ENCODE measurements at regions not wholly inside any gene's neighbourhood (a gene's known extent, or its start where the extent isn't known, plus 50 kb on each side); places are given as distances from the start of the nearest gene placed in this dataset.
A peak's percentile ranks its signal among the peaks of the same experiment; 100 is the strongest.
"Not testable (repeated sequence)": the region's sequence is repeated elsewhere in the genome, so short reads cannot be mapped to it uniquely, and the experiment has no call there.

DNA sequence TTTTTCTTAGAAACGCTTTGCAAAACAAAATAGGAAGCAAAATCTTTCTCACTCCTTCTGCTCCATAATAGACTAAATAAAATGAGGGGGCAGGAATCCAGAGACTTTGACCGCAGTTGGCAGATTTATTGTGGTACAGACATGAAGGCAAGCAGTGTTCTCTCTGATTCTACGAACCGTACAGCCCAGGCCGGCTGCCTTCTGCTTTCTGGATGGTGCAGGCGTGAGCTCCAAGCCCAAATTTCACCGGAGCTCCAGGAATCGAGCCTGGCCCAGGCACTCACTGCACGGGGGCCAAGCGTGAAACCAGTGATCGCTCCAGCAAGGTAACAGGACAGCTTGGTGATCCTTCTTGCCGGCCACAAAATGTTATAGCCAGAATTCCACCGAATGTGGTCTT is 202.9 kb downstream of the GOLGA6L6 start:
- H3K9me2 ChIP-seq; H3K36me3 ChIP-seq (replicated peaks in 1 of 2; ENCODE audit: control insufficient read depth in 1 of 2, insufficient read depth in 2 of 2, low read length in 1 of 2); H3K9me3 ChIP-seq; H2AFZ ChIP-seq (ENCODE audit: low read depth); H3K4me1 ChIP-seq (ENCODE audit: control insufficient read depth in 1 of 2, insufficient read depth in 2 of 2, low read depth in 1 of 2, low read length in 1 of 2); H3F3A ChIP-seq (replicated peaks; ENCODE audit: insufficient read depth); H3K27ac ChIP-seq (ENCODE audit: low read depth in 2 of 2, low read length in 1 of 2); H3K9ac ChIP-seq; H3K27me3 ChIP-seq (ENCODE audit: insufficient read depth); CTCF ChIA-PET; DNase-seq; H4K20me1 ChIP-seq (ENCODE audit: insufficient read depth); POLR2A ChIA-PET; H3K79me2 ChIP-seq (ENCODE audit: insufficient read depth); H3K4me3 ChIP-seq (ENCODE audit: low read depth in 2 of 2, low read length in 1 of 2): not testable (repeated sequence)
- peak overlapping the region; percentile 33; the same call in 1 of the 2 replicates for H3K4me2 ChIP-seq
- WGBS (ENCODE audit: low lambda C conversion rate) = 8% methylated on average over 12 of the region's 13 CpGs

DNA sequence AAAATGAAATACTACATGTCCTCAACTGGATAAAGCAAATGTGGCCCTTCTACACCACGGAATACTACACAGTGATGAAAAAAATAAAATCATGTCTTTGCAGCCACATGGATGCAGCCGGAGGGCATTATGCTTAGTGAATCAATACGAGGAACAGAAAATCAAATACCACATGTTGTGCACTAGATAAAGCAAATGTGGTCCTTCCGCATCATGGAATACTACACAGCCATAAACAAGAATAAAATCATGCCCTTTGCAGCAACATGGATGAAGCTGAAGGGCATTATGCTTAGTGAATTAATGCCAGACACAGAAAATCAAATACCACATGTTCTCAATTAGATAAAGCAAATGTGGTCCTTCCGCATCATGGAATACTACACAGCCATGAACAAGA is 204.4 kb downstream of the GOLGA6L6 start:
- H3K9me2 ChIP-seq; H3K4me2 ChIP-seq; H3K9ac ChIP-seq; H3K9me3 ChIP-seq; POLR2A ChIA-PET; H3K27me3 ChIP-seq (ENCODE audit: insufficient read depth); DNase-seq; H3K4me3 ChIP-seq (ENCODE audit: low read depth in 2 of 2, low read length in 1 of 2); CTCF ChIA-PET; H2AFZ ChIP-seq (ENCODE audit: low read depth); H3K79me2 ChIP-seq (ENCODE audit: insufficient read depth); H4K20me1 ChIP-seq (ENCODE audit: insufficient read depth); H3K36me3 ChIP-seq (replicated peaks in 1 of 2; ENCODE audit: control insufficient read depth in 1 of 2, insufficient read depth in 2 of 2, low read length in 1 of 2); H3K27ac ChIP-seq (ENCODE audit: low read depth in 2 of 2, low read length in 1 of 2); H3F3A ChIP-seq (replicated peaks; ENCODE audit: insufficient read depth); H3K4me1 ChIP-seq (ENCODE audit: control insufficient read depth in 1 of 2, insufficient read depth in 2 of 2, low read depth in 1 of 2, low read length in 1 of 2): not testable (repeated sequence)
- 65% methylated on average over 5 of the region's 5 CpGs for WGBS (ENCODE audit: low lambda C conversion rate)

DNA sequence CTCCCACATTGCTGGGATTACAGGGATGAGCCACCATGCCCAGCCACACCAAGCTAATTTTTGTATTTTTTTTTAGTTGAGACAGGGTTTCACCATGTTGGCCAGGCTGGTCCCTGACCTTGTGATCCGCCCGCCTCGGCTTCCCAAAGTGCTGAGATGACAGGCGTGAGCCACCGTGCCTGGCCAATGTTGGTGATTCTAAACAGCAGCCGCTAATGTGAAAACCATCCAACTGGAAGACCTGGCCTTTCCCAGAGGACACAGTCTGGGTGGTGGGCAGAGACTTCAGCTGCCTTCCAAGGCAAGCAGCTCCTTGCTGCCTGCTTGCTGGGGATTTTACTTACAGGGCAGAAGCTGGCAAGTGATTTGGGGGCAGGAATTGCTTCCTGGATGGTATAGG is 207.1 kb downstream of the GOLGA6L6 start:
- H3K9me3 ChIP-seq; DNase-seq; H3K36me3 ChIP-seq (replicated peaks in 1 of 2; ENCODE audit: control insufficient read depth in 1 of 2, insufficient read depth in 2 of 2, low read length in 1 of 2); POLR2A ChIA-PET; CTCF ChIA-PET; H4K20me1 ChIP-seq (ENCODE audit: insufficient read depth); H3K4me2 ChIP-seq; H3K79me2 ChIP-seq (ENCODE audit: insufficient read depth); H3K9me2 ChIP-seq; H2AFZ ChIP-seq (ENCODE audit: low read depth); H3K4me3 ChIP-seq (ENCODE audit: low read depth in 2 of 2, low read length in 1 of 2); H3F3A ChIP-seq (replicated peaks; ENCODE audit: insufficient read depth); H3K27me3 ChIP-seq (ENCODE audit: insufficient read depth); H3K9ac ChIP-seq; H3K4me1 ChIP-seq (ENCODE audit: control insufficient read depth in 1 of 2, insufficient read depth in 2 of 2, low read depth in 1 of 2, low read length in 1 of 2); H3K27ac ChIP-seq (ENCODE audit: low read depth in 2 of 2, low read length in 1 of 2): not testable (repeated sequence)
- 18% methylated on average over 2 of the region's 6 CpGs for WGBS (ENCODE audit: low lambda C conversion rate)

DNA sequence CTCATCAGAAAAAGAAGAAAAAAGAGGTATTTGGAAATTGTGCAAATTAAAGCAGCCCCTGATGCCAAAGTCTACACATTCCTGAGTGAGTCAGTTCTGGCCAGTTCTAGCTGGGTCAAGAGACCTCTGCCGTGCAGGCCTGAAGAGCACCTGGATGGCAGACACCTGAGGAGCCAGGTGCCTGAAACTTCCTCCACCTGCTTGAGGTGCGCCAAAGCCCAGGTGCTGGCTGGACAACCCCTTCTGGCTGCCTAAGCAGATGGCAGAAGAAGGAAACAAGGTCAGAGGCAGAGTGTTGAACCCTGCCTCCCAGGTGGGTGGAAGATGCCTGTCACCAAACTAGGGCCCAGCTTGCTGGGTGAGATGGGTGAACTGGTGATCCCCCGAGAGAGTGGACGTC is 215.8 kb downstream of the GOLGA6L6 start:
- H3K4me1 ChIP-seq (ENCODE audit: control insufficient read depth in 1 of 2, insufficient read depth in 2 of 2, low read depth in 1 of 2, low read length in 1 of 2); H3K27me3 ChIP-seq (ENCODE audit: insufficient read depth); DNase-seq; CTCF ChIA-PET; H3K9ac ChIP-seq; H2AFZ ChIP-seq (ENCODE audit: low read depth); H3K36me3 ChIP-seq (replicated peaks in 1 of 2; ENCODE audit: control insufficient read depth in 1 of 2, insufficient read depth in 2 of 2, low read length in 1 of 2); H4K20me1 ChIP-seq (ENCODE audit: insufficient read depth); H3F3A ChIP-seq (replicated peaks; ENCODE audit: insufficient read depth); H3K9me2 ChIP-seq; H3K9me3 ChIP-seq; H3K27ac ChIP-seq (ENCODE audit: low read depth in 2 of 2, low read length in 1 of 2); POLR2A ChIA-PET; H3K4me3 ChIP-seq (ENCODE audit: low read depth in 2 of 2, low read length in 1 of 2); H3K79me2 ChIP-seq (ENCODE audit: insufficient read depth); H3K4me2 ChIP-seq: not testable (repeated sequence)
- WGBS (ENCODE audit: low lambda C conversion rate) = 0% methylated on average over 2 of the region's 4 CpGs

DNA sequence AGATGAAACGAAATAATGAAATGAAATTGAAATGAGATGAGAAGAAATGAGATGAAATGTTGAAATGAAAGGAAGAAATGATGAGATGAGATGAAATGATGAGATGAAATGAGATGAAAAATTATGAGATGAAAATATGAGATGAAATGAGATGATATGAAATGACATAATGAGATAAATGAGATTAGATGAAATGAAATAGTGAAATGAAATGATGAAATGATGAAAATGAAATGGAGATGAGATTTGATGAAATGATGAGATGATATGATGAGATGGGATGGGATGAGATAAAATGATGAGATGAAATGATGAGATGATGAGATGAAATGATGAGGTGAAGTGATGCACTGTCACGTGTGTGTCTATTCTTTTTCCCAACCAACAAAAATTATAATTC is 224.5 kb downstream of the GOLGA6L6 start:
- H3K9ac ChIP-seq; CTCF ChIA-PET; H4K20me1 ChIP-seq (ENCODE audit: insufficient read depth); H2AFZ ChIP-seq (ENCODE audit: low read depth); H3K9me3 ChIP-seq; H3K27me3 ChIP-seq (ENCODE audit: insufficient read depth); H3K4me1 ChIP-seq (ENCODE audit: control insufficient read depth in 1 of 2, insufficient read depth in 2 of 2, low read depth in 1 of 2, low read length in 1 of 2); DNase-seq; H3K36me3 ChIP-seq (replicated peaks in 1 of 2; ENCODE audit: control insufficient read depth in 1 of 2, insufficient read depth in 2 of 2, low read length in 1 of 2); H3K4me2 ChIP-seq; POLR2A ChIA-PET; H3K27ac ChIP-seq (ENCODE audit: low read depth in 2 of 2, low read length in 1 of 2); H3K79me2 ChIP-seq (ENCODE audit: insufficient read depth); H3F3A ChIP-seq (replicated peaks; ENCODE audit: insufficient read depth); H3K4me3 ChIP-seq (ENCODE audit: low read depth in 2 of 2, low read length in 1 of 2); H3K9me2 ChIP-seq: not testable (repeated sequence)
- WGBS (ENCODE audit: low lambda C conversion rate) = under 1% methylated on average over 2 of the region's 2 CpGs

DNA sequence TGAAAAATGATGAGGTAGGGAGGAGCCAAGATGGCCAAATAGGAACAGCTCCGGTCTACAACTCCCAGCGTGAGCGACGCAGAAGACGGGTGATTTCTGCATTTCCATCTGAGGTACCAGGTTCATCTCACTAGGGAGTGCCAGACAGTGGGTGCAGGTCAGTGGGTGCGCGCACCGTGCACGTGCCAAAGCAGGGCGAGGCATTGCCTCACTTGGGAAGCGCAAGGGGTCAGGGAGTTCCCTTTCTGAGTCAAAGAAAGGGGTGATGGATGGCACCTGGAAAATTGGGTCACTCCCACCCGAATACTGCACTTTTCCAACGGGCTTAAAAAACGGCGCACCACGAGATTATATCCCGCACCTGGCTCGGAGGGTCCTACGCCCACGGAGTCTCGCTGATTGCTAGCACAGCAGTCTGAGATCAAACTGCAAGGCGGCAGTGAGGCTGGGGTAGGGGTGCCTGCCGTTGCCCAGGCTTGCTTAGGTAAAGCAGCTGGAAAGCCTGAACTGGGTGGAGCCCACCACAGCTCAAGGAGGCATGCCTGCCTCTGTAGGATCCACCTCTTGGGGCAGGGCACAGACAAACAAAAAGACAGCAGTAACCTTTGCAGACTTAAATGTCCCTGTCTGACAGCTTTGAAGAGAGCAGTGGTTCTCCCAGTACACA is 230.5 kb downstream of the GOLGA6L6 start:
- H3K9me3 ChIP-seq; H3K79me2 ChIP-seq (ENCODE audit: insufficient read depth); POLR2A ChIA-PET; H3K27me3 ChIP-seq (ENCODE audit: insufficient read depth); H3K4me1 ChIP-seq (ENCODE audit: control insufficient read depth in 1 of 2, insufficient read depth in 2 of 2, low read depth in 1 of 2, low read length in 1 of 2); H3K4me3 ChIP-seq (ENCODE audit: low read depth in 2 of 2, low read length in 1 of 2); H4K20me1 ChIP-seq (ENCODE audit: insufficient read depth); H2AFZ ChIP-seq (ENCODE audit: low read depth); H3K9me2 ChIP-seq; CTCF ChIA-PET; H3K9ac ChIP-seq; DNase-seq; H3K27ac ChIP-seq (ENCODE audit: low read depth in 2 of 2, low read length in 1 of 2); H3K36me3 ChIP-seq (replicated peaks in 1 of 2; ENCODE audit: control insufficient read depth in 1 of 2, insufficient read depth in 2 of 2, low read length in 1 of 2); H3F3A ChIP-seq (replicated peaks; ENCODE audit: insufficient read depth); H3K4me2 ChIP-seq: not testable (repeated sequence)
- 50% methylated on average over 15 of the region's 23 CpGs for WGBS (ENCODE audit: low lambda C conversion rate)
